NCI-H2107 treated with DMSO at 0.1 percent for 48 hours (cell line): ENCODE measurements at regions not wholly inside any gene's neighbourhood (a gene's known extent, or its start where the extent isn't known, plus 50 kb on each side); places are given as distances from the start of the nearest gene placed in this dataset.
"Not testable (repeated sequence)": the region's sequence is repeated elsewhere in the genome, so short reads cannot be mapped to it uniquely, and the experiment has no call there.

ENCODE experiments used
- DNase-seq: peaks from one replicate; lab custom pipeline; 2025; ENCODE audit not compliant: unreplicated experiment; lab: John Stamatoyannopoulos, UW

DNA sequence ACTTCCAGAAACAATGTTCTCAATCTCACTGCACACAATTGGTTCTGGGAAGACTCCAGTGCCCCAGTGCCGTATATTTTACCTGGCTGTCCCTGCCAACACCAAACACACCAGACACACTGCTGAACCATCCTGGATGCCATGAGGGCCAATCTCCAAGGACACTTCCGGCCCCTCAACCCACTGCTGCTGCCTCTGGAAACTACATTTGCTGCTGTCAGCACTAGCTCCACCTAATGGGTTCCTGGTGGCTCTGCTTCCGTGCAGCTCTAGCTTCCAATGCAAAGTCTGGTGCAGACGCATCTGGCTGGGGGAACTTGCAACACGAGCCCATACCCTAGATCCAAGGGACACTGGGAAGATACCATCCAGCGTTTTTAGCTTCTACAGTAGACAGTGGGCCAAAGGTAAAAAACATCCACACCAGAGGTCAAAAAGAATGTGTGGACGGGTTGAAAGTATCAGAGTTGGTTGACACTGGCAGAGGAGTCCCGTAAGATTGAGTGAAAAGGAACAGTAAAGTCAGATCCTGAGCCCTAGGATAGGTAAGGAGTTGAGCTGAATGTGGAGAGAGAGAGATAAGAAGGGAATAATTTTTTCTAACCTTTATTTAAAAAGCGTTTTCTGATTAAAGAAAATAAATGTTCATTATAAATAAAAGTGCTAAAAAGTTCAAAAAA is 99.7 kb upstream of the KIF2A start:
- no peak for DNase-seq

DNA sequence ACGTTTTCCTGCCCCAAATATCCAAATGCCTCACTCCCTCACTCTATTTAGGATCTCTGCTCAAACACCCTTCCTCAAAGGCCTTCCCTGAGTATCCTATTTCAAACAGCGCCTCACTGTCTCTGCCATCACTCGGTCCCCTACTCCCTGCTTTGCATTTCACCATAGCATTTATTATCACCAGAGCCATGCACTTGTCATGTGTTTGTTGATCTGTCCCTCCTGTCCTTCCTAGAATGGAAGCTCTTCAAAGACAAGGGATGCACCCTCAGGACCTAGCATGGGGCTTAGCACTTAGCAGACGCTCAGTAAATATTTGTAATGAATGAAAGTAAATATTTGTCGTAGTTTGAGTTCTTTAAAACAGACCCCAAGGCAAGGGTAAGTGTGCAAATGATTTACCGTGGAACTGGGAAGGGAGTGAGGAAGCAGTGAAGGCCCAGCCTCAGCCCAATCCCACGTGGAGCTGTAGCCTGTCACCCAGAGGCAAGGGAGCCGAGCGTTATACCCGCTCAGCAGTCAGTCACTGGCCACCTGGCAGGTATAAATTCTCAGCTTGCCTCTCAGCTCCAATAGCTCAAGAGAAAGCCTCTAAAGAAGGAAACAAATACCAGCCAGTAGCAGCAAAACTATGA is 97.7 kb upstream of the KIF2A start:
- DNase-seq = no peak

DNA sequence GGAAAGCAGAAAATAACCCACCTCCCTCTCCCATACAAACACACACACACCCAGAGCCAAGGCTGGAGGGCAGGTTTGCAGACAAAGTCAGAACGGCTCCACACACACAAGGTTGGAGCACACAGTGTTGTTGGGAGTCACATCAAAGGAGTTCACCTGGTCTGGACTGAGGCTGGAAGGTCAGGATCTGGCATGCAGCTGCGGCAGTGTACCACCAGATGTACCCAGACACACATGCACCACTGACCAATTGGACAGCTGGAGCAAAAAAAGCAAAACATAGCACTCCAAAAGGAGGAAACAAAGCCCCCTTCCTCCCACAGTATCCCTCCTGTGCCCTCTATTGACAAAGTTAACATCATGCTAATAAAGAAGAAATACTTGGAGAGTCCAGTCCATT is 94.6 kb upstream of the KIF2A start:
- DNase-seq = no peak

DNA sequence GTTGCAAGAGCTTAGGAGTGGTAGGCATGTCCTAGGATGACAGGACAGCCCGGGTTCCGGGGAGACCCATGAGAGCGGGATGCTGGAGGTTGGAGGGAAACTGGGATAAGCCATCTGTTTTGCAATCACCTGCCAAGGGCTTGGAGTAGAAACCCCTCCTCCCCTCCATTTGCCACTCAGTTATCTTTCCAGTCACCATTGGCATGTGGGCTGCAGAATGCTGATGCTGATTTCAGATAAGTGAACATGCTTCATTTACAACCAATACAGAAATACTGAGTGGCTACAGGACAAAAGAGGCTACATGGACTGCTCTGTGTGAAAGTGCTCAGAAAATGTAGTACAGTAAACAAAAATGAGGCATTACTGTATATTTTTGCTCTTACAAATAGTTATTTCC is 93.4 kb upstream of the KIF2A start:
- DNase-seq = no peak

DNA sequence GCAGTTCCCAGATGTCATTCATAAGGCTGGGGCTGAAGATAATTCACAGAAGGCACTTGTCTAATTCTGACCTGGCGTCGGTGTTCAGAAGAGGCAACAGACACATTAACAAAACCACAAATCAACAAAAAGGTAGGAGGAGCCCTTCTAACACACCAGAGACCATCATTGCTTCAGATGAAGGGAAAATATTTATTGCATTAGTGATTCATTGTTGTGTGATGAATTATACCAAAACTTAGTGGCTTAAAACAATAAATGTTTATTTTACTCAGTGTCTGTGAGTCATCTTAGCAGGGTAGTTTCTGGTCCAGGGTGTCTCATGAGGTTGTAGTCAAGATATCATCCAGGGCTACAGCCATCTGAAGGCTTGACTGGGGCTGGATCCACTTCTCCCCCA is 91.3 kb upstream of the KIF2A start:
- DNase-seq = no peak

DNA sequence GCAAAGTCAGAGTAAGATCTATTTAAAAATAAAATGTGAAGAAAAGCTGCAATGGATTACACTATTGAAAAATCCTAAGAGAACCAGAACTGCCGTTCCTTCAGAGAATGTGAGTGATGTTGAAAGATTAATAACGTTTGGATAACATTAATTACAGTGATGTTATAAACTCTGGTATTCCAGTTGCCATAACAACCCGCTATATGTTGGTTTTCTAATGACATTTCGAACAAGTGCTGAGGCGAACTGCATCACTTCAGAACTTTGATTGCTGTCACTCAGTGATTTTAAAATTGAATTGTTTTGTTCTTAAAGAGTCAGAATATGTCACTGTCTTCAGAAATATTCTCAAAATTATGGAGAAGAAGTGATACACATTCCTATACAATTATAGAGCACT is 89.4 kb upstream of the KIF2A start:
- DNase-seq = not testable (repeated sequence)

DNA sequence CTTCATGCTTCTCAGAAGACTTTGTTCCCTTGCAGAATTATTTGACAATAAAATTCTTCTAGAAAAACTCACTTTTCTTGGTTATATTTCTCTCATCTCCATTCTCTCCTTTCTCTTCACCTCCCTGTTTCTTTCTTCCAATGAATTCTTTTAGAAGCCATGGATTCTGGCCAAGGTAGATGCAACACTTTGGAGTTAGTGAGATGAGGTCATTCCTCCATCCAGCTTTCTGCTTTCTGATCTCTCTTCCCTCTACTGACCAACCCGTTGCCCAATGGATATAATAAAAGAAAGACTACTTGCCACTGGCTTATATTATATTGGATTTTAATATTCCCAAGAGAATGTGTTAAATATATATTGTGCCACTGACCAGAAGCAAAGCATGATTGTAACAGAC is 88.9 kb upstream of the KIF2A start:
- not testable (repeated sequence) for DNase-seq

DNA sequence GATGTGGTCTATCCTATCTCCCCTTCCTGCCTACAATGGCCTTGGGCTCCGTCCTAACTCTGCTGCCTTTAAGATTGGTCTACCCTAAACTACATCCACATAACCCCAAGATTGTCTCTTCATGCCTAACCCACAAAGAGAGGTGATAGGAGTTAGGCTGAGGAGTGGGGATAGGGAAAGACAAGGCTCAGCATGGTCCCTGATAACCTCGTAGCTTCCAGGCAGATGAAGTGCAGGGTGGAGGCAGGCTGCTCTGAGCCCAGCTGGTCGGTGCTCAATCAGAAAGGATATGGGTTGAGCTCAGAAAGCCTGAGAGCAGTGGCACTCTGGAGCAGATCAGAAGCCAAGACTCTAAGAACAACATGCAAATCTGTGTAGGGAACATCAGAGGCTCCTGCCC is 87.1 kb upstream of the KIF2A start:
- not testable (repeated sequence) for DNase-seq

DNA sequence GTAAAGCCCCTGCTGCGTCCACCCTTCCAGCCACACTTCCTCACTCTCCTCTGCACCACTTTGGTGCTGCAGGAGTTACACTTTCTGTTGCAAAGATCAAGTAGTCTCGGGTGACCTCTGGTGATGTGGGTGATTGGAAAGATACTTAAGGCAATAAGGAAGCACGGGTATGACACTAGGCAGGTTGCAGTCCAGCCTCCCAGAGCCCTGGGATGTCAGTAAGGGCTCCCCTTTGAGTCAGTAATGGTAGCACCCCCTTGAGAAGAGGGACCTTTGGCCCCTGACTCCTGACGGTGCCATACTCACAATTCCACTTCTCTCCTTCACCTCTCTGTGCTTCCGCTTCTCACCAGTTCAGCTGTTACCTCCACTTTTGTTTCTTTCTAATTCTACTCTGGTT is 84.1 kb upstream of the KIF2A start:
- not testable (repeated sequence) for DNase-seq

DNA sequence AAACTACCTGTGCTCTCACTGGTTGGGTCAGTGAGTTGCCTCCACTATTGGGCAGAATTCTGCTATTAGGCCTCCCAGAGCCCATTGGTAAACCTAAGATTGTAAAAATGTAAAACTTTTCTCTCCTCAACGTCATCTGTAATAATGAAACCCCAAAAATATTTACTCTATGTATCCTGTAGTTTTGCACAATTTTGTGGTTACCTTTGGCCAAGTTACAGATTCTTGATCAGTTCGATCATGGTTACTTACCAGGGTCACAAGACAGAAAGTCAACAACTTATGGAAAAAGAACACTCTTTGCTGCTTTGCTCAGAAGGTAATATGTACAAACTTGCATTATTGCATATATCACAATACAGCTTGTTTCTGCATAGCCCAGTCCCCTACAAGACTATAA is 83.7 kb upstream of the KIF2A start:
- not testable (repeated sequence) for DNase-seq

DNA sequence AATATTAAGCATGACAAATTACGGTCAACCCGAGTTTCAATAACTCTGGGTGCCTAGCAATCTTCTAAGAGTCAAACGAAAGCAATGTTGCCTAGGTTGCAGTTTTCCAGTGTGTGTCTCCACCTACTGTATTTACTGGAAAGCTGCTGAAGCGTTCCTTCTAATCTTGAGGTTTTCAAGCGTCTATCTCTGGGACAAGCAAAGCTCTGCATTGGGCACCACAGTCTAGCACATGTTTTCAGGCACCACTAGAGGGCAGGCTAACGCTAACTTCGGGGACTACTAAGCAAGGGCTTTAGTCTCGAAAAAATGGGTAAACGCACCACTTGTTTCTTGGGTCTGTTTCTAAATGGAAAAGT is 82.7 kb upstream of the KIF2A start:
- not testable (repeated sequence) for DNase-seq

DNA sequence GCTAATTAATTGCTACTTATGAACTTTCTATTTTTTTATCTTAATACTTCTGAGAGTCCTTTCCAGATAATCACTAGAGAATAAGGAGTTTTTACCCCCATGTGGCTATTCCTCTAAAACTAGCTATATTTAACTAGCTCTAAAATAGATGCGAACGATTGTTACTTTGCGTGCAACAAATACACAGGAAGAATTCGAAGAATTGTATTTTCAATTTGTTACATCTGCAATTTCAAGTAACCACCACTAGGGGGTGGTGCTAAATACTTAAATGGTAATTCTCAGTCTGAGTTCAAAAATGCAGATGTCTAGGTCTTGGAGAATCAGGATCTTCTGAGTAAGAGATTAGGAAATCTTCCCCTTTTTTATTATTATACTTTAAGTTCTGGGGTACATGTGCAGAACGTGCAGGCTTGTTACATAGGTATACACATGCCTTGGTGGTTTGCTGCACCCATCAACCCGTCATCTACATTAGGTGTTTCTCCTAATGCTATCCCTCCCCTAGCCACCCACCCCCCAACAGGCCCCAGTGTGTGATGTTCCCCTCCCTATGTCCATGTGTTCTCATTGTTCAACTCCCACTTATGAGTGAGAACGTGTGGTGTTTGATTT is 80.9 kb upstream of the KIF2A start:
- DNase-seq = not testable (repeated sequence)

DNA sequence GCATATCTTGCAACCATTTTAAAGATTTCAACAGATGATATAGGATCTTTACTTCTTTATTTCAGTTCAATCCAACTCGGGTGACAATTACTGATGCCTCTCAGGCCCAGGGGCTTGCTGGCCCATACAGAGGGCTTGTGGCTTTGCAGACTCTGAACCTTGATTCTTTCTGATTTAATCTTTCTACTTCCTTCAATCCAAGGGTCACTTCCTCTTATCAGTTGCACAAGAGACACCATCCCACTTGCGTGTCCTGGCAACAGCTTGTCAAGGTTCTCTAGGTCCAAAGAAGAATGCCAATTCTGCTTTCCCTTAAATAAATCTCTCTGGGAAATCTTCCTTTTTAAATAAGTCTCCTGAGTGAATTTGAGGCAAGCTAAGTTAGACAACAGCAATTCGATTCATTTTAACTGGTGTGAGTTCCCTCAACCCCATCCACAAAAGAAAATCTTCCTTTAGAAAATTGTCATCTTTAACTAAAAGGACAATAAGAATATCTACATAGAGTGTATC is 75.1 kb upstream of the KIF2A start:
- not testable (repeated sequence) for DNase-seq

DNA sequence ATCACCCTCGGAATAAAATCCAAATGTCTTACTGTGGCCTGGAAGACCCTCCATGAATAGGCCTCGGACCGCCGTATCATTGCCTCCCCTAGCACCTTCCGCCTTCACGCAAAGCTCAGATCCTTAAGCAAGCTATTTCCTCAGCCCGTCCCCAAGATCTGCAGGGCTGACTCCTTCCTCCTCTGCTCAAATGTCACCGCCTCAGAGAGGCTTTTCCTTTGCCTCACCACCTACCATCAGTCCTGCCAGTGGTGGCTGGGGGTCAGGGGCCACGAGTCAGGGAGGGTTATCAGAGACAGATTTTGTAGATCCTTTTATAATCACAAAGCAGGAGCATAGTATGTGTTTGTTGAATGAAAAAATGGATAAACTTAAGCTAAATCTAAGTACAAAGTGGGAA is 74.4 kb upstream of the KIF2A start:
- DNase-seq = no peak

DNA sequence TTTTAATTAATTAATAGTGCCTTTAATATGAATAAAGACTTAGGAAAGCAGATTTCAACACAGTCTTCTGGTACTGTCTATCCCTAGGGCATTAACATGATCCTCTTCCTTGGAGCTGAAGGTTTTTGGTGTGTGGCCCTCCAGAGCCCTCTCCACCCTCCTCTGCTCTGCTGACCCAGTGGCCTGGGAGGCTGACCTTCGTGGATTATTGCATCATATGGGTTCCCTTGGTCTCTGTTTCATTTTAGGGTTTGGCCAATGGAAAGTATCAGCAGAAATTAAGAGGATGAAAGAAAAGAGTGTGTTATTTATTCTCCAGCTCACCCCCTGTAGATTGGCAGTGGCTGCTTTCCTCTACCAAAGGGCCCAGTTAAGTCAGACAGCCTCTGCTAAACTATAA is 73.8 kb upstream of the KIF2A start:
- not testable (repeated sequence) for DNase-seq

DNA sequence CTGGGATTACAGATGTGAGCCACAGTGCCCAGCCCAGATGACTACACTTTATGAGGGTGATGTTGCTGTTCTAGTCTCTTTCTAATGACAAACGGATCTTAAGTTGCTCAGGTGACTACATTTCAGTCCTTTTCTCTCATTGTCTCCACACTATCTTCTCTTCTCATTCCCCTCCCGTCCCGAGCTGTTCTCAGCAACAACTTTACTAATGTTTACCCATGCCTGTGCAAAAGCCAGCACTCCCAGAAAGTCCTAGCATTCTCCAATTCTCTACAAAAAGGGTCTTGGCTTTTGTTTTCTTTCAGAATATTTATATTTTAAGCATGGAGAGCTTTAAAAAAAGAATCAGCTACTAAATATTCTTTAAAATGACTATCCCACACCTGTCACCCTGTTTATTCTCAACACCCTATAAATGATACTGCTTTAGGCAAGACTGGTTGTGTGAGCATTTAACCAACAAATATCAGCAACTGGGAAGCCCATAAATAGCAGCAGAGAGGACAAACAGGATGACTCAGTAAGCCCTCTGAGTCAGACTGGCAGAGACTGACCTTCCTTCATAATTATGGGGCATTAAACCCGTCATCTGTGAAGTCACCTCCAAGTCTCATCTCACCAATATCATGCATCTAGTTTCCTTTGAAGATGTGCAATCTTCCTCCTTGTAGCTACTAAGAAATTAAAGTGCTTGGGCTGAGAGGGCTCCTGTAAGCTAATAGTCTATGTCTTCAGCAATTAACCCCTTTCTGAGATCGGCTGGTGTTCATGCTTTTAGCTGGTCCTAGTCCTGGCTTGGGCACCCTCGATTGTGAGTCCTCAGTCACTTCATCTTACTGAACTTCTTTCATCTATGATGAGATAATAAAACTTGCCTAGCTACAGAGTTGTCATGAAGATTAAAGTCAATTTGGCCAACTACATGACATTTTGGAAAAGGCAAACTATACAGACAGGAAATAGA is 72.6 kb upstream of the KIF2A start:
- not testable (repeated sequence) for DNase-seq

DNA sequence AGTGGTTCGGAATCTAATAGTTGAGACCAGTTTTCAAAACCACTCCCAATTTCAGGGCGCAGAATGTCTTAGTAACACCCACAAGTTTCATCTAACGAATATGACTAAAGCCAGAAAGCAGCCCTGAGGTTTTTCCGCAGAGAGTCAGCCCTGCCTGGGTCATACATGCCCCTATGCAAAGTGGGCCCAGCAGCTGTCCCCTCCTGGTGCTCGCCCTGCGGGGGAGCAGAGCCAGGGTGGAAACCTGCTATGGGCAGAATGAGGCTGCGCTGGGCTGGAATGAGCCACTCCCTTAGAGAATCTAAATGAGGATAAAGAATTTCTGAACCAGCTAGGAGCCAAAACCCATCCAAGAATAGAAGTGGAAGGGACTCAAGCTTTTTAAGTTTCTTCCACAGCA is 69.4 kb upstream of the KIF2A start:
- not testable (repeated sequence) for DNase-seq

DNA sequence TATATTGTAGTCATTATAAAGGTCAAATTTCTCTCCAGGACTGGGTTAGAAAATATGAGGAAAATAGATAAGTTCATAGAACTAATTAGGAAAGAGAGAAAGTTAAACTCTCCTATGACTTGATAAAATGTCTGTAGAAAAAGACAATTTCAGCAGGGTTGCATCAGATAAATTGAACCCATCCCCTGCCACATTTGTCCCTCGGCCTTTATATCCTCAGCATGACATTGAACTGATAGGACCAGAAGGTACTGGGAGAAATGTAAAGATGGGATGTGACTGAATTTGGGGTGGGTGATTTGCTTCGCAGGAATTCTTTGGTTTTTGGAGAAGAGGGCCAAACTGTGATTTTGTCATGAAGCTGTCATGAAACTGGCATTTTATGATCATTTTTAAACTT is 68.1 kb upstream of the KIF2A start:
- DNase-seq = not testable (repeated sequence)

DNA sequence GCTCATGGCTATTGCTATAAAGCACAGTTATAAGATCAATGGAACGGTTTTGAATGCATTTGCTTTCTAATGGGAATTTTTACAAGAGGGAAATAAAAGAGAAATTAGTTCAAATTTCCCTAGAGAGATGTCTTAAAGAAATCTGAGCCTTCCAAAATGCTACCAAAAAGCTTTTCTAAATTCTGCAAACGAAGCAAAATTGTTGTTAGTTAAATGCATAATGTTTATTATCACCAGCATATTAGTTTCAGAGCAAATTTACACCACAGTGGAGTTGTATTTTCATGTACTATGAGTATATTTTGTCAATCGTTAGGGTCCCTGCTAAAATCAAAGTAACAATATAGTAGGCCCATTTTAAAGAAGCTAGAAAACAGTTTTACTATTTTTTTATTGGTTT is 67.4 kb upstream of the KIF2A start:
- DNase-seq = not testable (repeated sequence)

DNA sequence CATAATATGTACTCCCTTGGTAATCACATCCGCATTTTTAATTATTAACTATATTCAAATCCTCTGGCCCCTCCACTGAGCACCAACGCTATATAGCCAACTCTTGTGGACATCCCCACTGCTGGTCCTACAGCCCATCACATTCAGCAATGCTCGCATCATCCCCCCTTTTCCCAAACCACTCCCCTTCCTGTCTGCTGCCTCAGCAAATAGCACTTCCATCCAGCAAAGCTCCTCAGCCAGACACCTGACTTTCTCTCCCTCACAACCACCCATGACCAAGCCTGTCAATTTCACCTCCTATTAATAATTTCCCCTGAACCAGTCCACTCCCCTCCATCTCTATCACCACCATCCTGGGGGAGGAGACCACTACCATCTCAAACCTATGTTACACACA is 65.5 kb upstream of the KIF2A start:
- DNase-seq = not testable (repeated sequence)

DNA sequence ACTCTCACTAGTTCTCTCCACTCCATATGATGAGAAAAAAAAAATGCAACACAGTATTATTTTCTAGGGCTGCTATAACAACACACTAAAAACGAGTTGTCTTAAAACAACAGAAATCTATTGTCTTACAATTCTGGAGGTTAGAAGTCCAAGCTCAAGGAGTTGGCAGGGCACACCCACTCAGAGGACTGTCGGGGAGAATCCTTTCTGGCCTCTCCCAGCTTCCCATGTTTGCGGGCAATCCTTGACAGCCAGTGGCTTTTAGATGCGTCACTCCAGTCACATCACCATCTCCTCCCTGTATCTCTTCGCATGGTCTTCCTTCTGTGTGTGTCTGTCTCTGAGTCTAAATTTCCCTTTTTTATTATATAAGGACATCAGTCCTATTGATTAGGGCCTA is 64.0 kb upstream of the KIF2A start:
- DNase-seq = not testable (repeated sequence)
